ENCODE measurements at regions not wholly inside any gene's neighbourhood (a gene's known extent, or its start where the extent isn't known, plus 50 kb on each side); places are given as distances from the start of the nearest gene placed in this dataset.

GRCh38 chr11:70702040-70702648 is 303.8 kb downstream of the CTTN start:
- intact Hi-C loops (cut with DNase I): no loop called here
- no peaks in the 10 kb centered on the region for H3K9me3 ChIP-seq
- DNase-seq: no peak
- H3K27ac ChIP-seq: no peak overlapping the region
- TF ChIP-seq CTCF (IDR thresholded peaks at IDR 0.05) (no peak), POLR2A (IDR thresholded peaks at IDR 0.05) (no peak)
- H3K27me3 ChIP-seq: no peaks in the 10 kb centered on the region
- WGBS, 2 donors: 97 to 98% methylated on average over 4 of the region's 4 CpGs
- no peaks in the 10 kb centered on the region for H3K4me1 ChIP-seq
- H3K36me3 ChIP-seq: no peaks in the 10 kb centered on the region
- H3K4me3 ChIP-seq (replicated peaks in 1 of 3): no peak overlapping the region

- H3K4me3 ChIP-seq (replicated peaks in 1 of 3): no peak overlapping the region
- no peaks in the 10 kb centered on the region for H3K4me1 ChIP-seq
- intact Hi-C loops (cut with DNase I): no loop called here
- no peaks in the 10 kb centered on the region for H3K36me3 ChIP-seq
- no peak overlapping the region for H3K27ac ChIP-seq
- DNase-seq: no peak
- TF ChIP-seq POLR2A (IDR thresholded peaks at IDR 0.05) (no peak), CTCF (IDR thresholded peaks at IDR 0.05) (no peak)
- H3K9me3 ChIP-seq: no peaks in the 10 kb centered on the region
- H3K27me3 ChIP-seq: no peaks in the 10 kb centered on the region
- WGBS, 2 donors: 62 to 75% methylated on average over 10 to 20 of the region's 21 CpGs
These were observed 305.1 kb downstream of the CTTN start for GRCh38 chr11:70703141-70704064.

GRCh38 chr11:70705097-70705496 is 306.8 kb downstream of the CTTN start:
- no peaks in the 10 kb centered on the region for H3K4me1 ChIP-seq
- intact Hi-C loops (cut with DNase I): no loop called here
- TF ChIP-seq CTCF (IDR thresholded peaks at IDR 0.05) (no peak), POLR2A (IDR thresholded peaks at IDR 0.05) (no peak)
- no peaks in the 10 kb centered on the region for H3K27me3 ChIP-seq
- no peak overlapping the region for H3K4me3 ChIP-seq (replicated peaks in 1 of 3)
- no peaks in the 10 kb centered on the region for H3K9me3 ChIP-seq
- H3K27ac ChIP-seq: no peak overlapping the region
- DNase-seq: no peak
- no peaks in the 10 kb centered on the region for H3K36me3 ChIP-seq

GRCh38 chr11:70705930-70706329 is 307.6 kb downstream of the CTTN start:
- Histone ChIP-seq H3K27ac (no peak overlapping the region), H3K9me3 (no peaks in the 10 kb centered on the region), H3K36me3 (no peaks in the 10 kb centered on the region), H3K4me1 (no peaks in the 10 kb centered on the region), H3K27me3 (no peaks in the 10 kb centered on the region), H3K4me3 (replicated peaks in 1 of 3) (no peak overlapping the region)
- no peak for TF ChIP-seq CTCF (IDR thresholded peaks at IDR 0.05)
- TF ChIP-seq POLR2A (IDR thresholded peaks at IDR 0.05): no peak
- DNase-seq: no peak
- intact Hi-C loops (cut with DNase I): no loop called here
- 73 to 79% methylated on average over 10 of the region's 10 CpGs for WGBS, 2 donors

GRCh38 chr11:70707821-70708220 is 309.5 kb downstream of the CTTN start:
- TF ChIP-seq CTCF (IDR thresholded peaks at IDR 0.05) (no peak), POLR2A (IDR thresholded peaks at IDR 0.05) (no peak)
- H3K27me3 ChIP-seq: no peaks in the 10 kb centered on the region
- WGBS, 2 donors: 100% methylated on average over 1 to 2 of the region's 6 CpGs
- DNase-seq: no peak
- H3K4me3 ChIP-seq (replicated peaks in 1 of 3): no peak overlapping the region
- no peaks in the 10 kb centered on the region for H3K9me3 ChIP-seq
- no peaks in the 10 kb centered on the region for H3K36me3 ChIP-seq
- H3K4me1 ChIP-seq: peaks cover 0 to 1% of the 10 kb centered on the region in 2 donors
- intact Hi-C loops (cut with DNase I): no loop called here
- H3K27ac ChIP-seq: no peak overlapping the region

All from thyroid gland (tissue), 4 donors.